ENCODE measurements at regions not wholly inside any gene's neighbourhood (a gene's known extent, or its start where the extent isn't known, plus 50 kb on each side); places are given as distances from the start of the nearest gene placed in this dataset.

GRCh38 chr7:25557930-25558329 lies 329.6 kb upstream of the NPVF start:
- TF ChIP-seq, protein P1, sequence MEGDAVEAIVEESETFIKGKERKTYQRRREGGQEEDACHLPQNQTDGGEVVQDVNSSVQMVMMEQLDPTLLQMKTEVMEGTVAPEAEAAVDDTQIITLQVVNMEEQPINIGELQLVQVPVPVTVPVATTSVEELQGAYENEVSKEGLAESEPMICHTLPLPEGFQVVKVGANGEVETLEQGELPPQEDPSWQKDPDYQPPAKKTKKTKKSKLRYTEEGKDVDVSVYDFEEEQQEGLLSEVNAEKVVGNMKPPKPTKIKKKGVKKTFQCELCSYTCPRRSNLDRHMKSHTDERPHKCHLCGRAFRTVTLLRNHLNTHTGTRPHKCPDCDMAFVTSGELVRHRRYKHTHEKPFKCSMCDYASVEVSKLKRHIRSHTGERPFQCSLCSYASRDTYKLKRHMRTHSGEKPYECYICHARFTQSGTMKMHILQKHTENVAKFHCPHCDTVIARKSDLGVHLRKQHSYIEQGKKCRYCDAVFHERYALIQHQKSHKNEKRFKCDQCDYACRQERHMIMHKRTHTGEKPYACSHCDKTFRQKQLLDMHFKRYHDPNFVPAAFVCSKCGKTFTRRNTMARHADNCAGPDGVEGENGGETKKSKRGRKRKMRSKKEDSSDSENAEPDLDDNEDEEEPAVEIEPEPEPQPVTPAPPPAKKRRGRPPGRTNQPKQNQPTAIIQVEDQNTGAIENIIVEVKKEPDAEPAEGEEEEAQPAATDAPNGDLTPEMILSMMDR (conservative IDR thresholded peaks at IDR 0.05; ENCODE audit: low read length), result no peak
- no peak for TF ChIP-seq EZH2phosphoT487 (IDR thresholded peaks at IDR 0.05; ENCODE audit: borderline replicate concordance, low read depth, low read length)

Measured in OCI-LY7 (cell line).